ENCODE measurements at regions not wholly inside any gene's neighbourhood (a gene's known extent, or its start where the extent isn't known, plus 50 kb on each side); places are given as distances from the start of the nearest gene placed in this dataset.

DNA sequence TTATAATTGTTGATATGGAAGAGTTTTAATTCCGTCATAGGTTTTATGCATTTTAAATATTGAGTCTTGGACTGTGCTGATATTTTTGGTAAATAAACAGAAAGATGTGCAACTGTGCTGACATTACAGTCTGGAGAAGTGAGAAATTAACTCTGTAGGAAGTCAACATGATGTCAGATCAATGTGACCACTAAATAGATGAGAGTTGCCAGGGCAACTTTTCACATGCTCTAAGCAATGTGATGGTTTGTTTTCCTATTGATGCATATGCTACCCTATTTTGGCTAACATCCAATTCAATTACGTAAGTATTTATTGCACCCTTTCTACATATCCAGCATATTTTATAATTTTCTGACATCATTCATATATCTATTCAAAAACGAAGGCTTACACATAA lies 1109.3 kb downstream of the TSN start:
- no peak for DNase-seq (ENCODE audit: low read depth, low spot score)
- Mint-ChIP-seq H3K27me3 (ENCODE audit: low read depth) (no peaks in the 10 kb centered on the region), H3K27ac (ENCODE audit: unreplicated experiment) (no peak overlapping the region), H3K4me1 (peaks cover 4% of the 10 kb centered on the region), H3K4me3 (no peak overlapping the region), H3K9me3 (no peaks in the 10 kb centered on the region), H3K36me3 (ENCODE audit: low read depth) (no peaks in the 10 kb centered on the region)
- TF ChIP-seq CTCF (conservative IDR thresholded peaks at IDR 0.05): no peak

- no peaks in the 10 kb centered on the region for H3K36me3 Mint-ChIP-seq (ENCODE audit: low read depth)
- peaks cover 4% of the 10 kb centered on the region for H3K4me1 Mint-ChIP-seq
- DNase-seq (ENCODE audit: low read depth, low spot score): no peak
- H3K4me3 Mint-ChIP-seq: no peak overlapping the region
- TF ChIP-seq CTCF (conservative IDR thresholded peaks at IDR 0.05): no peak
- H3K27ac Mint-ChIP-seq (ENCODE audit: unreplicated experiment): no peak overlapping the region
- H3K27me3 Mint-ChIP-seq (ENCODE audit: low read depth): no peaks in the 10 kb centered on the region
- H3K9me3 Mint-ChIP-seq: no peaks in the 10 kb centered on the region
These were observed 1110.6 kb downstream of the TSN start for GRCh38 chr2:122866095-122866494.

- DNase-seq (ENCODE audit: low read depth, low spot score): no peak
- no peak overlapping the region for H3K27ac Mint-ChIP-seq (ENCODE audit: unreplicated experiment)
- H3K36me3 Mint-ChIP-seq (ENCODE audit: low read depth): no peaks in the 10 kb centered on the region
- H3K27me3 Mint-ChIP-seq (ENCODE audit: low read depth): no peaks in the 10 kb centered on the region
- H3K4me3 Mint-ChIP-seq: no peak overlapping the region
- no peak for TF ChIP-seq CTCF (conservative IDR thresholded peaks at IDR 0.05)
- no peaks in the 10 kb centered on the region for H3K9me3 Mint-ChIP-seq
- peaks cover 4% of the 10 kb centered on the region for H3K4me1 Mint-ChIP-seq
These were observed 1112.5 kb downstream of the TSN start for GRCh38 chr2:122867941-122868340.

- Mint-ChIP-seq H3K27me3 (ENCODE audit: low read depth) (no peaks in the 10 kb centered on the region), H3K9me3 (no peaks in the 10 kb centered on the region), H3K4me3 (no peak overlapping the region), H3K27ac (ENCODE audit: unreplicated experiment) (no peak overlapping the region), H3K4me1 (peaks cover 4% of the 10 kb centered on the region), H3K36me3 (ENCODE audit: low read depth) (no peaks in the 10 kb centered on the region)
- no peak for DNase-seq (ENCODE audit: low read depth, low spot score)
- TF ChIP-seq CTCF (conservative IDR thresholded peaks at IDR 0.05): no peak
These were observed 1113.3 kb downstream of the TSN start for GRCh38 chr2:122868646-122869275.

DNA sequence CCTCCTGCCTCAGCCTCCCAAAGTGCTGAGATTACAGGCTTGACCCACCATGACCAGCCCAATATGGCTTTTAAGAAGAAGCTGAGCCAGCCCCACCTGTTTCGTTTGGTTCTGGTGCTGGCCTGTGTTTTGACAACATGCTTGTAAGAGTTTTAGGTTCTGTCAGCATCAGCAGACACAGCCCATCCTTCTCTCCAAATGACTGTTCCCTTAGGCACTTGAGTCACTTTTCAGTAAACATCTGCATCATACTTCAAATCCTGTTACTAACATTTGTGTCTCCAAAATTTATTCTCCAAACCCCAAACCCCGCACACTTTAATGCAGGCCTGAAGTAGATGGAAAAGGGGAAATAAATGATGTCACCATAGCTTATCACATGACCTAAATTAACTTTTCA lies 1118.5 kb downstream of the TSN start:
- H3K9me3 Mint-ChIP-seq: no peaks in the 10 kb centered on the region
- no peaks in the 10 kb centered on the region for H3K27me3 Mint-ChIP-seq (ENCODE audit: low read depth)
- no peaks in the 10 kb centered on the region for H3K4me1 Mint-ChIP-seq
- no peak overlapping the region for H3K27ac Mint-ChIP-seq (ENCODE audit: unreplicated experiment)
- DNase-seq (ENCODE audit: low read depth, low spot score): no peak
- no peaks in the 10 kb centered on the region for H3K36me3 Mint-ChIP-seq (ENCODE audit: low read depth)
- no peak for TF ChIP-seq CTCF (conservative IDR thresholded peaks at IDR 0.05)
- H3K4me3 Mint-ChIP-seq: no peak overlapping the region

Measured in neural crest cell (in vitro differentiated cells).